ENCODE measurements at regions not wholly inside any gene's neighbourhood (a gene's known extent, or its start where the extent isn't known, plus 50 kb on each side); places are given as distances from the start of the nearest gene placed in this dataset.

GRCh38 chr1:239995281-239995680, 96.4 kb upstream of the FMN2 start:
- no peak for DNase-seq (ENCODE audit: low read depth)

DNA sequence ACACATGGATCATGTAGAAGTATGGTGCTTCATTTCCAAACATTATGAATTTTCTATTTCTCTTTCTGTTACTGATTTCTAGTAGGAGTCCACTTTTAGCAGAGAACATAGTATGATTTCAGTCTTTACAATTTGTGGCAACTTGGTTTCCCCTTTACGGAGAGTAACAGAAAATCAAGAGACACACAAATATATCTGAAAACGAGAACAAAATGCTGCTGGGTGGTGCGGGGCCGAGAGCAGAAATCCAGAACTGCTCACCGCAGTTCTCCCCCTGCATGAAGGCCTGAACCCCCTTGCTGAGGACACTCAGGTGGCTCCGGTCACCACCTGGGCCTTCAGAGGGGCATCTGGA, 94.5 kb upstream of the FMN2 start:
- no peak for DNase-seq (ENCODE audit: low read depth)

DNA sequence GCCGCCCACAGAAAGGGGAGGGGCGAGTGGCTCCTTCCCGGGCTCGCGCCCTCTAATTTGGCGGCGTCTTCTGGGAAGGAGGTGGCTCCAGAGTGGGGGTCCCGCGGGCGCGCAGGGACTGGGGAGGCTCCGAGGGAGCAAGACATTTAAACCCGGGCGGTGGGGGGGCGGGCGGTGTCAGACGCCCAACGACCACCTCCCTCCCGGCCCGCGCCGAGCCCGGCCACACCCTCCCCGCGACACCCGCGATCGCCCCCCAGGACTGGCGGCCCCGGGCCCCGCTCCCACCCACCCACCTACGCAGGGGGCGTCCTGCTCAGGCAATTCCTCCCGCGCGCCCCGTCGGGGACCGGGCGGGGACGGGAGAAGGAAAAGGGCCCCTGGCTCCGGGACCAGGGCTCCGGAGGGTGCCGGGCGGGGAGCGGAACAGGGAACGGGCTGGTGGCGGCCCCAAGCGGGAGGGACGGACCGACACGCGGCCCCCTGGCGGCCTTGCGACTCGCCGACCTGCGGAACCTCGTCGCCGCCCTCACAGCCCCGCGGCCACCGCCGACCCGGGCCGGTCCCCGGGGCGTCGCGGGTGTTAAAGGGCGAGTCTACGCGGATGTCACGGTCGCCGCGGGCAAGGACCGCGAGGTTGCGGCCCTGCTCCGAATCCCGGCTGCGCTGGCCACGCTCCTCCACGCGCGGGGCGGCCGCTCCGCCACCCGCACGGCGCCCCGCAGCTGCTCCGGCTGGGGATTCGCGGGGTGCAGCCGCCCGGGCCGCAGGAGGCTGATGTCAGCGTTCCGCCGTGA, 94.0 kb upstream of the FMN2 start:
- DNase-seq (ENCODE audit: low read depth): no peak

DNA sequence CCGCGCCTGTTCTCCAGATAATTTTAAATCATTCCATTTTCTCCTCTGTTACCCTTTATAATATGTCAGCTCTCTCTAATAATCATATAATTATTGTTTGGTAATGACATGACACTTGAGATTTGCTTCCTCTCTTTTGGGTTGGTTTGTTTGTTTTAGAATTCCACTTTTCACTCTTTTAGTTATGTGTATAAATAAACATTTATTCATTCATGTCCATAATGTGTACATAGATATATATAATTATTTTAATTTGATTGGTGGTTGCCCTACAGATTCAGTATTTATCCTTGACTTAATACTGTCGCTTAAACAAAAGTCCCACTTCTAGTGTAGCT, 93.4 kb upstream of the FMN2 start:
- no peak for DNase-seq (ENCODE audit: low read depth)

DNA sequence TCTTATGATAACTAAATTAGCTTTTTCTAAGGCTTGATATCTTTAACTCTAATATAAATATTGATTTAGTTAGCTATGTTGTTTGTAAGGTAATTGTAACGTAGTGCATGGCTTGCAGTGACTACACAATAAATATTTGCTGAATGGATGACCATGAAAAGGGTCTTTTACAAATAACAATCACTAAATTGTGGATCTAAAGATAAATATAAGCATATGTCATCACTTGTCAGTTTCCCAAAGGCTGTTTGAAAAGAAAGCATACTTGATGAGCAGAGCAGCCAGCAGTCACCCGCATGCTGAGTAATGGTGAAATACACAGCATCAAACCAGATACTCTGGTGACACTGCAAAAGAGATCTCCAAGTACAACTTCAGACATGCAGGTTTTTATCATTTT, 92.5 kb upstream of the FMN2 start:
- no peak for DNase-seq (ENCODE audit: low read depth)

- DNase-seq (ENCODE audit: low read depth): peak; percentile 18
These were observed 91.0 kb upstream of the FMN2 start for GRCh38 chr1:240000634-240001033.

- no peak for DNase-seq (ENCODE audit: low read depth)
These were observed 90.4 kb upstream of the FMN2 start for GRCh38 chr1:240001177-240001740.

GRCh38 chr1:240004086-240004749, 87.5 kb upstream of the FMN2 start:
- no peak for DNase-seq (ENCODE audit: low read depth)

DNA sequence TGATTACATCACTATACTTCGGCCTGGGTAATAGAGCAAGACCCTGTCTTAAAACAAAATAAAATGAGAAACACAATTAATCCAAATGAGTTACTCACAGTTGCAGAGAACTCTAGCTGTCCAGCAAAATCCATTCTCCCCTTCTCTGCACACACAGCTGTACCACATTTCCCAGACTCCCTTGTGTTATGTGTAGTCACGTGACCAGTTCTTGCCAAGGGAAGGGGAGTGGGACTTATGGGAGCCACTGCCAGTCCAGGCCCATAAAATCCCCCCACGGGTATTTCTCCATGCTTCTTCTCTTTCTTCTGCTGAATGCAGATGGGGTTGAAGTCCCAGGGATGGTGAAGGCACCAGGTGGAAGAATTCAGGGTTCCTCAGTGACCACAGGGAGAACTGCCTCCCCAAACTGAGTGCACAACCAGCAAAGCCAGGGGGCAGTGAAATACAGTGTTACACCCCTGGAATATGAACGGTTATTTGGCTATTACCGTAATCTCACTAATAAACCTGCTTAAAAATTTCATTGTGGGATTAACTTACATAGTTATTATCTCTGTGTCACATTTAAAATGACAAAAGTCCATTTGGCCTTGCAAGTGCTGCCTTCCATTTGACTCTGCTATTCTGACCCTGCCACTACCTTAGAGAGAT, 85.6 kb upstream of the FMN2 start:
- no peak for DNase-seq (ENCODE audit: low read depth)

- DNase-seq (ENCODE audit: low read depth): no peak
These were observed 83.4 kb upstream of the FMN2 start for GRCh38 chr1:240008298-240008697.

DNA sequence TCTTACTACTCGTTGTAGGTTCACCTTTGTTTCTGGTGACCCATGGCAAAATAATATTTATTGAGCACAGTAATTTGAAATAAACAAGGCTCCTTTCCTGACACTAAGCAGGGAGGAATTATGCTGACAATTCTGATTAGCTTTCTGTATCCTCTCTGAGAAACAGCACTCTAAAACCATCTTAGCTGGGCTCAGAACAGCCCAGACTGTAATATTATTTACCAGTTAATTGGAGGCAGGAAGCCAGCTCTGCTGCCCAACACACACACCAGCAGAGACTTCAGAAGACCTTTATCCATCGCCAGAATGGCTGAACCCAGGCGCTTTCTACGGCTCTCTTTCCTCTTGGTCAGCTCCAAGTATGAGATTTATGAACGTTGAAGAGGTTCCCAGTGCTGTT, 77.6 kb upstream of the FMN2 start:
- no peak for DNase-seq (ENCODE audit: low read depth)

DNA sequence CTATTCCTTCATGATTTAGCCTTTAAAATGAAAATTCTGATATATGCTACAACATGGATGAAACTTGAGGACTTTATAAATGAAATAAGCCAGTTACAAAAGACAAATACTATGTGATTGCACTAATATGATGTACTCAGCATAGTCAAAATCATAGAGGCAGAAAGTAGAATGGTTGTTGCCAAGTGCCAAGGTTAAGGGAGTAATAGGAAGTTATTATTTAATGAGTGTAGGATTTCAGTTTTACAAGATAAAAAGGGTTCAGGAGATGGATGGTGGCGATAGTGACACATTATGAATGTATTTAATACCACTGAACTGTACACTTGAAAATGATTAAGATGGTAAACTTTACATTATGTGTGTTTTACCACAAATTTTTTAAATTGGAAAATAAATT, 73.1 kb upstream of the FMN2 start:
- DNase-seq (ENCODE audit: low read depth): no peak

GRCh38 chr1:240019524-240019923, 72.2 kb upstream of the FMN2 start:
- DNase-seq (ENCODE audit: low read depth): no peak

DNA sequence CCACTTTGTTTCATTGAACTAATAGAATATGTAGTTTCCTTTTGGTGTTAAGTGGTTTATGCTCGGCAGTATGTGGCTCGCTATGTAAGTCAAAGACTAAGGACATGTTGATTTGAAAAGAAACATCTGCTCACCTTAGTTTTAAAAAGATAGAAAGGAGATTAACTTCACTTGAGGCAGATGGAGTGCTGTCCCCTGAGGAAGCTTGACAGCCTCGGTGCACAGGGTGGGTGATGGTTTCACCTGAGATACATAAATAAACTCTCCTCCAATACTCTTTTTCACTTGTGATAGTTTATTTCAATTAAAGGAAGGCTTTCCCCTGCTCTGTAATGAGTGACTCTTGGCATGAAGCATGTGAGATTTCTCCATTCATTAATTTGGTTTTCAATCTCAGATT, 70.8 kb upstream of the FMN2 start:
- no peak for DNase-seq (ENCODE audit: low read depth)

- no peak for DNase-seq (ENCODE audit: low read depth)
These were observed 70.0 kb upstream of the FMN2 start for GRCh38 chr1:240021709-240022108.

- DNase-seq (ENCODE audit: low read depth): peak; percentile 35
These were observed 64.6 kb upstream of the FMN2 start for GRCh38 chr1:240027059-240027462.

- peak; percentile 1 for DNase-seq (ENCODE audit: low read depth)
These were observed 62.3 kb upstream of the FMN2 start for GRCh38 chr1:240029418-240029817.

DNA sequence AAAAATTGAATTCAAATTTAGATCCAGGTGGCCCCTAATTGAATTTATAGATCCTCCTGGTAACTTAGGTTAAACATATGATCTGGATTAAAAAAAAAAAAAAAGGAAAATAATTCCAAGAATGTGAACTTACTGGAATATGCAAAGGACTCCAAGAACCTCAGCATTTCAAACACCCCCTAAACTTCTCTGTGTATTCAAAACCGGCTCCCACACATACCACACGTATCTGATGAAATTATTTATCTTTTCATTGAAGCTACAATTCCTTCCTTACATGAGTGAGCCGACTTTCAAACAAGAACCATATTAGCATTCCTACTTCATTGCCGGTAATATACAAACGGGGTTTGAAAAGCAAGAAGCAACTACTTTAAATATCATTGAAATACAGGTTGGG, 61.4 kb upstream of the FMN2 start:
- DNase-seq (ENCODE audit: low read depth): peak; percentile 1

GRCh38 chr1:240031009-240031408, 60.7 kb upstream of the FMN2 start:
- DNase-seq (ENCODE audit: low read depth): peak; percentile 76

DNA sequence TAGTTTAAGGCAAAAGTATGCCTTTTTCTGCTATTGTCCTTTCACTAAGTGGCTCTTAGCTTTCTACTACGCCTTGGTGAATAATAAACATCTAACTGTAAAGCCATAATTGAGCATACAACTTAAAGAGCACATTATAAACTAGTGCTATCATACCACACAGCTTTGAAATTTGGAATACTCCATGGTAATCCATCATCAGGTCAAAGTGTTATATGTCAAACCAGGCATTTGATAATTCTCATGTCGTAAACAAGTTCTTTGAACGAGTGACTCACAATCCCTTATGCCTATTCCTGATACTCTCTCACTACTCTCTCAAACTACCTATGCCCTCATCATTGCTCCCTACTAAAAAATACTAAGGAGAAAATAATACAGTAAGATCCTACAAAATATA, 60.3 kb upstream of the FMN2 start:
- DNase-seq (ENCODE audit: low read depth): peak; percentile 4

DNA sequence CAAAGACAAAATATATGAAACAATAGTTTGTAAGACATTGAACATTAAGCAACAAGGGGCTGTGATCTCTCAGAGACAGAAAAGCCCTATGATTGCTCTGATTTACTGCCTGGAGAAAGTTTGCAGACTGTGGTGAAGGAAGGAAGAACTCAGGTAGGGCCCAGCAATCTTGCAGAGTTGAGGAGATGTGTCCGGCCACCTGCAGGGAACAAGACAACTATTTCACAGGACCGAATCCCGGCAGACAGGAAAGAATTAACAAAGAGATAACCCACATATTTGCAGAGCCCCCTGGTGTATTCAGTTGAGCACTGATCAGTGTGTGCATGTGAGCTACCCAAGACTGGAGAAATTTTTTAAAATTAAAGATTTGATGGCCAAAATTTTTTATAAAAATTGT, 58.3 kb upstream of the FMN2 start:
- no peak for DNase-seq (ENCODE audit: low read depth)

DNA sequence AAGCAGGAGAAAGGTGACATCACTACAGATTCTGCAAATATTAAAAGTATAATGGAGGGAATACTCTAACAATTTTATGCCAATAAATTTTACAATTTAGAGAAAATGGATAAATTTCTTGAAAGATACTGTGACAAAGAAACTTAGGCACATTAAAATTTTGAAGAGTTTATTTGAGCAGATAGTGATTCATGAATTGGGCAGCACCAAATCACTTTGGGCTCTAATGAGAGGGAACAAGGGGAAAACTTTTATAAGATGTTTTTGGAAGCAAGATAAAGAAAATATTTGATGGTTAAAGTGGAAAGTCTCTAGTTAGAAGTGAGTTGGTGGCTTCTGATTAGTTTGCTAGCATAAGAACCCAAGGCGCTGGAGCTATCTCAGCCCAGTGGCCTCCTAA, 55.2 kb upstream of the FMN2 start:
- no peak for DNase-seq (ENCODE audit: low read depth)
